ENCODE measurements at regions not wholly inside any gene's neighbourhood (a gene's known extent, or its start where the extent isn't known, plus 50 kb on each side); places are given as distances from the start of the nearest gene placed in this dataset.

DNA sequence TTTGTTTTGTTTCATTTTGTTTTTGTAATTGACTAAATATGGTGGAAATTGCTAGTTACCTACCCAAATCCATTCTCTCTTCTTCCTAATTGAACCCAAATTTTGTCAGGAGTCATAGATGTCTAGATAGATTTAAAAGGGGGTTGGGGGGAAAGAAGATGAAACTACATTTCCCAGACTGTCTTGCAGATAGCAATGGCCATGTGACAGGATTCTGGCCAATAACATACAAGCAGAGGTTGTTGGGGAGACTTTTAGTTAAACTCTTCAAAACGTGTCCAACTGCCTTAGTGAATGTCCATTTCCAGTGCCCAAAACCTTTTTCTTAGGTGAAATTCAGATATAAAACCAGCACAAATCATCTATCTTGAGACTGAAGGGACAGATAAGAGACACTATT, 583.9 kb upstream of the API5 start:
- DNase-seq (no peak), ATAC-seq (no peak)
- H3K36me3 Mint-ChIP-seq (ENCODE audit: low read depth), result no peaks in the 10 kb centered on the region
- CTCF ChIA-PET, result no interaction called here
- intact Hi-C loops (cut with micrococcal nuclease), result no loop called here
- H3K27me3 Mint-ChIP-seq, result no peaks in the 10 kb centered on the region
- TF ChIP-seq, protein P1, sequence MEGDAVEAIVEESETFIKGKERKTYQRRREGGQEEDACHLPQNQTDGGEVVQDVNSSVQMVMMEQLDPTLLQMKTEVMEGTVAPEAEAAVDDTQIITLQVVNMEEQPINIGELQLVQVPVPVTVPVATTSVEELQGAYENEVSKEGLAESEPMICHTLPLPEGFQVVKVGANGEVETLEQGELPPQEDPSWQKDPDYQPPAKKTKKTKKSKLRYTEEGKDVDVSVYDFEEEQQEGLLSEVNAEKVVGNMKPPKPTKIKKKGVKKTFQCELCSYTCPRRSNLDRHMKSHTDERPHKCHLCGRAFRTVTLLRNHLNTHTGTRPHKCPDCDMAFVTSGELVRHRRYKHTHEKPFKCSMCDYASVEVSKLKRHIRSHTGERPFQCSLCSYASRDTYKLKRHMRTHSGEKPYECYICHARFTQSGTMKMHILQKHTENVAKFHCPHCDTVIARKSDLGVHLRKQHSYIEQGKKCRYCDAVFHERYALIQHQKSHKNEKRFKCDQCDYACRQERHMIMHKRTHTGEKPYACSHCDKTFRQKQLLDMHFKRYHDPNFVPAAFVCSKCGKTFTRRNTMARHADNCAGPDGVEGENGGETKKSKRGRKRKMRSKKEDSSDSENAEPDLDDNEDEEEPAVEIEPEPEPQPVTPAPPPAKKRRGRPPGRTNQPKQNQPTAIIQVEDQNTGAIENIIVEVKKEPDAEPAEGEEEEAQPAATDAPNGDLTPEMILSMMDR (IDR thresholded peaks at IDR 0.05), result no peak
- no peak overlapping the region for H3K27ac Mint-ChIP-seq
- H3K4me1 Mint-ChIP-seq (ENCODE audit: low read depth), result no peaks in the 10 kb centered on the region
- H3K4me3 Mint-ChIP-seq, result no peak overlapping the region
- peaks cover 3% of the 10 kb centered on the region for H3K9me3 Mint-ChIP-seq
- POLR2A ChIA-PET, result no interaction called here

DNA sequence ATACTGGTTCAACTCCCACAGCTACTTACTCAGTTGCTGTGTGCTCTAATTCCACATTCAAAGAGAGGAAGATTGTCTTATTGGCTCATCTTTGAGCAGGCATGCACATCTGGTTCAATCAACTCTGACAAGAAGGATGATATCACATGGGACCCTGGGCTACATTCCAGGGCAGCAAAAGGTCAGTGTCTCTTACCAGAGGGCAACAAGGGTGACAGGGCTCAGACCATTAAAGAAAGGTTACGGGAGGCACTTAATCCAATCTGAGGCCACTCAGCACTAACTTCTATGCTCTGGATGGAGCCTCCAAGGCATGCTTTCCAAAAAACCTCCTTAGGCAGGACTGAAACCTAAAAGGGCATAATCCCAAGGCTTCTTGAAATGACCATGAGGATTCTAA, 549.4 kb upstream of the API5 start:
- Mint-ChIP-seq H3K4me1 (ENCODE audit: low read depth) (no peaks in the 10 kb centered on the region), H3K4me3 (no peak overlapping the region), H3K27ac (no peak overlapping the region), H3K9me3 (peaks cover 3% of the 10 kb centered on the region), H3K27me3 (no peaks in the 10 kb centered on the region), H3K36me3 (ENCODE audit: low read depth) (no peaks in the 10 kb centered on the region)
- DNase-seq, result no peak
- TF ChIP-seq, protein P1 (IDR thresholded peaks at IDR 0.05), result no peak
- intact Hi-C loops (cut with micrococcal nuclease), result no loop called here
- no peak for ATAC-seq
- ChIA-PET POLR2A (no interaction called here), CTCF (no interaction called here)

DNA sequence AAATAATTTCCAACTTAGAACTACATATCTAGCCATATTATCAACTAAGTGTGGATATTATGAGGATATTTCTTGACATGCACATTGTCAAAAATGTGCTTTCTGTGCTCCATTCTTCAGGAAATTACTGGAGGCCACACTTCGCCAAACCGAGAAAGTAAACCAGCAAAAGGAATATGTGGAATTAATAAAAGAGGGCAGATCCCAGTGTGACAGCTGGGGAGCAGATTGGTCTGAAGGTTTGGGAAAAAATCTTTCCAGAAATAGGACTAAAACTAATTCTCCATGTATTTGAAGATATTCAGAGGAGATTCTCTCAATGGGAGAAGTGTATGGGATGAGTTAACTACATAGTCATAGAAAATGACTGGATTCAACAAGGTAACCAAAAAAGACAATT, 546.9 kb upstream of the API5 start:
- intact Hi-C loops (cut with micrococcal nuclease), result no loop called here
- no peak for DNase-seq
- H3K36me3 Mint-ChIP-seq (ENCODE audit: low read depth), result no peaks in the 10 kb centered on the region

DNA sequence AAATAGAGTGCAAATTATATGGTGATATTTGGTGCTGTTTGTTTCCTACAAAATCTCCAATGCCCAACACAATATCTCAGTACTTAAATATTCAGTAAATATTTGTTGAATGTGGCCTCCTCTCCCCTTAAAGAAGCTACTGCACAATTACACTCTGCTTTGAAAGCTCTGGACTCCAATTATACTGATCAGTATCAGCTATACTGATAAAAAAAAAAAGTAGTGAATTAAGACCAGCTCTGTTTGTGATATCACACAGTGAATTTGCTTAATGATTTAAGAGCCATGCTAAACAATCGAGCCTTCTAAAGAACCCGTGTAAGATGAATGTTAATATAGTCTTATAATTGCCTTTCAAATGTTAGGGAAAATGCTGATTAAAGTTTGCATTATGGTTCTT, 543.2 kb upstream of the API5 start:
- no peaks in the 10 kb centered on the region for H3K4me1 Mint-ChIP-seq (ENCODE audit: low read depth)
- no peak overlapping the region for H3K4me3 Mint-ChIP-seq
- DNase-seq (no peak), ATAC-seq (no peak)
- ChIA-PET POLR2A (no interaction called here), CTCF (no interaction called here)
- peaks cover 1% of the 10 kb centered on the region for H3K27me3 Mint-ChIP-seq
- intact Hi-C loops (cut with micrococcal nuclease), result no loop called here
- peaks cover 2% of the 10 kb centered on the region for H3K9me3 Mint-ChIP-seq
- TF ChIP-seq, protein P1 (IDR thresholded peaks at IDR 0.05), result no peak
- H3K27ac Mint-ChIP-seq, result no peak overlapping the region
- H3K36me3 Mint-ChIP-seq (ENCODE audit: low read depth), result no peaks in the 10 kb centered on the region

More for the DNA sequence above, 546.9 kb upstream of the API5 start:
- peaks cover 2% of the 10 kb centered on the region for H3K9me3 Mint-ChIP-seq
- TF ChIP-seq, protein P1 (IDR thresholded peaks at IDR 0.05), result no peak
- no peaks in the 10 kb centered on the region for H3K4me1 Mint-ChIP-seq (ENCODE audit: low read depth)
- ChIA-PET CTCF (no interaction called here), POLR2A (interaction anchor here (0.6 kb wide), 1 partner anchor 56 kb away, joined by 3 read pairs; no protein-coding TSS in a partner anchor)
- ATAC-seq, result no peak
- H3K4me3 Mint-ChIP-seq, result no peak overlapping the region
- no peak overlapping the region for H3K27ac Mint-ChIP-seq
- H3K27me3 Mint-ChIP-seq, result no peaks in the 10 kb centered on the region

DNA sequence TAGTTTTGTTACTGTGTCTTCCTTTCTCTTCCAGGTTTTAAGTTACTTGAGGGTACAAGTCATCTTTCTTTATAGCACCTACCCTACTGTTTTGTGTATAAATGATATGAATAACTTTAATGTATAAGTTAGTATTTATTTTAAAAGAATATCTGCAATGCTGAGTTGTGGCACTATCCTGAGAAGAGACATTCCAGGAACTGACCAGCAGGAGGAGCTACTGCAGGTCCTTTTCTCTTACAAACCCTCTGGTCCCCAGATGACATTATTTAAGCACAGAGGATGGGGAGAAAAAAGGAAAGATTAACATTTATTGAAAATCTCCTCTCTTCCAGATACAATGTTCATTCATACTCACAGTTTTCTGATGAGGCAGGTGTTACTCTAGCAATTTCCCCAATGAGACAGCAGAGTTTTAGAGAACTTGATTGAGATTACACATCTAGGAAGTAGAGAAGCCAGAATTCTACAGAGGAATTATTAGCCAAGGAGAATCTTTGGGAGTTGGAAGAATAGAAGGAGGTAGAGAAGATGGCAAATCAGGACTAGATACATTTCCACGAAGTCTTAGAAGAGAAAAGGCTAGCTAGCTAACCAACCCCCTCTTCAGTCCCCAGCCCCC, 541.2 kb upstream of the API5 start:
- Mint-ChIP-seq H3K9me3 (no peaks in the 10 kb centered on the region), H3K4me3 (no peak overlapping the region), H3K4me1 (ENCODE audit: low read depth) (no peaks in the 10 kb centered on the region), H3K36me3 (ENCODE audit: low read depth) (no peaks in the 10 kb centered on the region), H3K27ac (no peak overlapping the region), H3K27me3 (peaks cover 1% of the 10 kb centered on the region)
- intact Hi-C loops (cut with micrococcal nuclease), result loop anchor here (5.0 kb wide), 1 partner anchor 512 kb away; no protein-coding TSS in a partner anchor
- ATAC-seq (no peak), DNase-seq (peak; percentile 14)
- TF ChIP-seq, protein P1 (IDR thresholded peaks at IDR 0.05), result peak; percentile 48
- ChIA-PET POLR2A (no interaction called here), CTCF (no interaction called here)

Measured in activated CD8-positive, alpha-beta T cell treated with anti-CD3 and anti-CD28 coated beads for 36 hours (primary cell).